ENCODE measurements at regions not wholly inside any gene's neighbourhood (a gene's known extent, or its start where the extent isn't known, plus 50 kb on each side); places are given as distances from the start of the nearest gene placed in this dataset.
"Not testable (repeated sequence)": the region's sequence is repeated elsewhere in the genome, so short reads cannot be mapped to it uniquely, and the experiment has no call there.

DNA sequence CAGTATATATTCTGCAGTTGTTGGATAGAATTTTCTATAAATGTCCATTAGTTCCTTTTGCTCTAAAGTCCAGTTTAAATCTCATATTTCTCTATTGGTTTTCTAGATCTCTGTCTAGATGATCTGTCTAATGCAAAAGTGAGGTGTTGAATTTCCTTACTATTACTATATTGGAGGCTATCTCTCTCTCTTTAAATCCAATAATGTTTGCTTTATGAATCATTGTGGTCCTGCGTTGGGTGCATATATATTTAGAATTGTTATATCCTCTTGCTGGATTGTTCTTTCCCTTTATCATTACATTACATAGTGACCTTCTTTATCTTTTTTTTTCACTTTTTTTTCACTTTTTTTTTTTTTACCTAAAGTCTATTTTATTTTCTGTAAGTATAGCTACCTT lies 208.5 kb upstream of the ASCC3 start:
- Histone ChIP-seq H3K27me3 (no peaks in the 10 kb centered on the region), H3K36me3 (no peaks in the 10 kb centered on the region), H3K4me1 (no peaks in the 10 kb centered on the region), H3K9me3 (peaks cover 0 to 24% (median 8%) of the 10 kb centered on the region in 12 donors), H3K27ac (no peak overlapping the region), H3K4me3 (no peak overlapping the region)
- ATAC-seq: no peak
- DNase-seq: no peak
- intact Hi-C loops (cut with DNase I): no loop called here
- TF ChIP-seq, protein P1, sequence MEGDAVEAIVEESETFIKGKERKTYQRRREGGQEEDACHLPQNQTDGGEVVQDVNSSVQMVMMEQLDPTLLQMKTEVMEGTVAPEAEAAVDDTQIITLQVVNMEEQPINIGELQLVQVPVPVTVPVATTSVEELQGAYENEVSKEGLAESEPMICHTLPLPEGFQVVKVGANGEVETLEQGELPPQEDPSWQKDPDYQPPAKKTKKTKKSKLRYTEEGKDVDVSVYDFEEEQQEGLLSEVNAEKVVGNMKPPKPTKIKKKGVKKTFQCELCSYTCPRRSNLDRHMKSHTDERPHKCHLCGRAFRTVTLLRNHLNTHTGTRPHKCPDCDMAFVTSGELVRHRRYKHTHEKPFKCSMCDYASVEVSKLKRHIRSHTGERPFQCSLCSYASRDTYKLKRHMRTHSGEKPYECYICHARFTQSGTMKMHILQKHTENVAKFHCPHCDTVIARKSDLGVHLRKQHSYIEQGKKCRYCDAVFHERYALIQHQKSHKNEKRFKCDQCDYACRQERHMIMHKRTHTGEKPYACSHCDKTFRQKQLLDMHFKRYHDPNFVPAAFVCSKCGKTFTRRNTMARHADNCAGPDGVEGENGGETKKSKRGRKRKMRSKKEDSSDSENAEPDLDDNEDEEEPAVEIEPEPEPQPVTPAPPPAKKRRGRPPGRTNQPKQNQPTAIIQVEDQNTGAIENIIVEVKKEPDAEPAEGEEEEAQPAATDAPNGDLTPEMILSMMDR (IDR thresholded peaks at IDR 0.05): no peak
- no peak for TF ChIP-seq POLR2A (IDR thresholded peaks at IDR 0.05)
- 73 to 84% (median 77%) methylated on average over 1 of the region's 1 CpG for WGBS, 4 donors

DNA sequence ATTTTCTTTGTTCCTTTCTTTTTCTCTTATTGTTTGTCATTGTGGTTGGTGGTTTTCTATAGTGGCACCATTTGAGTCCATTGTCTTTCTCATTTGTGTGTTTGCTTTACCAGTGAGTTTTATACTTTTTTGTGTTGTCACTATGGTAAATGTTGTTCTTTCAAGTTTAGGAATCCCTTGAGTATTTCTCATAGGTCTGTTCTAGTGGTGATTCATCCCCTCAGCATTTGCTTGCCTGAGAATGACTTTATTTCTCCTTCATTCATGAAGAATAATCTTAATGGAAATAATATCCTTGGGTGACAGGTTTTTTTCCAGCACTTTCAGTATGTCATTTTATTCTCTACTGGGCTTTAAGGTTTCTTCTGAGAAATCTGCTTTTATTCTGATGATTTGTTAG lies 209.2 kb upstream of the ASCC3 start:
- Histone ChIP-seq H3K9me3 (peaks cover 0 to 24% (median 8%) of the 10 kb centered on the region in 12 donors), H3K36me3 (no peaks in the 10 kb centered on the region), H3K4me1 (no peaks in the 10 kb centered on the region), H3K27me3 (no peaks in the 10 kb centered on the region), H3K4me3 (no peak overlapping the region), H3K27ac (no peak overlapping the region)
- DNase-seq (no peak), ATAC-seq (no peak)
- intact Hi-C loops (cut with DNase I): no loop called here
- TF ChIP-seq POLR2A (IDR thresholded peaks at IDR 0.05): no peak
- TF ChIP-seq, protein P1 (IDR thresholded peaks at IDR 0.05): no peak

DNA sequence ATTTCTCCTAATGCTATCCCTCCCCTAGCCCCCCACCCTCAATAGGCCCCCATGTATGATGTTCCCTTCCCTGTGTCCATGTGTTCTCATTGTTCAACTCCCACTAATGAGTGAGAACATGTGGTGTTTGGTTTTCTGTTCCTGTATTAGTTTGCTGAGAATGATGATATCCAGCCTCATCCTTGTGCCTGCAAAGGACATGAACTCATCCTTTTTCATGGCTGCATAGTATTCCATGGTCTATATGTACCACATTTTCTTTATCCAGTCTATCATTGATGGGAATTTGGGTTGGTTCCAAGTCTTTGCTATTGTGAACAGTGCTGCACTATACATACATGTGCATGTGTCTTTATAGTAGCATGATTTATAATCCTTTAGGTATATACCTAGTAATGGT lies 217.5 kb upstream of the ASCC3 start:
- H3K36me3 ChIP-seq; DNase-seq; ATAC-seq; H3K4me1 ChIP-seq; H3K4me3 ChIP-seq; H3K27ac ChIP-seq; H3K27me3 ChIP-seq; intact Hi-C loops (cut with DNase I): not testable (repeated sequence)
- H3K9me3 ChIP-seq: peaks cover 0 to 18% (median 0%) of the 10 kb centered on the region in 12 donors

DNA sequence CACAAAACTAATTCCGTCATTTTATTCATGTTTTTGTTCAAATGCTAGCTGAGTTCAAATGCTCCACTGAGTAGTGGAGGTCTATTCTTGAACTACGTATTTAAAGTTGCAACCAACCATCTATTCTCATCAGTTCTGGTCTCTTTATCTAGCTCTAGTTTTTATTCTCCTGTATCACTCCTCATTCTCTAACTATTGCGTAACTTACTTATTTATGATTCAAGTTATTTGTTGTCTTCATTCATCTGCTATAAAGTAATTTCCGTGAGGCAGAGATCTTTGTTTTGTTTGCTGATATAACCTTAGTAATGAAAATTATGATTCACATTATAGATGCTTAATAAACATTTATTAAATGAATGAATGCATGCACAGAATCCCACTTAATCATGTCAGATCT lies 221.6 kb upstream of the ASCC3 start:
- ATAC-seq (no peak), DNase-seq (no peak)
- no peaks in the 10 kb centered on the region for H3K4me1 ChIP-seq
- peaks cover 0 to 18% (median 0%) of the 10 kb centered on the region in 12 donors for H3K9me3 ChIP-seq
- no peak overlapping the region for H3K27ac ChIP-seq
- intact Hi-C loops (cut with DNase I): no loop called here
- no peak overlapping the region for H3K4me3 ChIP-seq
- TF ChIP-seq POLR2A (IDR thresholded peaks at IDR 0.05): no peak
- TF ChIP-seq, protein P1 (IDR thresholded peaks at IDR 0.05): no peak
- no peaks in the 10 kb centered on the region for H3K27me3 ChIP-seq
- H3K36me3 ChIP-seq: no peaks in the 10 kb centered on the region
- WGBS, 4 donors: 64 to 67% (median 66%) methylated on average over 4 of the region's 4 CpGs

DNA sequence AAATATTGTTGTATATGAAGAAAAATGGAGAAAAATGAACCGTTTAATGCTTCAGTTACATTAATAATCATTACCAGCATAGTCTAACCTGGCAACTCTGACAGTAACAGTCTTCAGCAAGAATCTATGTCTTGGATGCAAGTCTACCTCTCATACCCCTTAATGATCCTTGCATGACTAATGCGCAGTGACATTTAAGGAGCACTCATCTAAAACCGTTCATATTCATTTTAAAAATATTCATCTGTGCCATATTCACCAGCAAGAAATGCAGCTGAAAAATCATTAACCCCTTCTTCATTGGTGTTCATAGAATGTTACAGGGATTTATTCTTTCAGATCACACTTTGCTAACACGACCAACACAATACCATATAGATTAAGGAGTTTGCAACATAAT lies 227.2 kb upstream of the ASCC3 start:
- intact Hi-C loops (cut with DNase I): no loop called here

More for the DNA sequence above, 227.2 kb upstream of the ASCC3 start:
- ATAC-seq (no peak), DNase-seq (no peak)
- Histone ChIP-seq H3K27ac (no peak overlapping the region), H3K4me1 (no peaks in the 10 kb centered on the region), H3K36me3 (no peaks in the 10 kb centered on the region), H3K9me3 (no peaks in the 10 kb centered on the region), H3K4me3 (no peak overlapping the region), H3K27me3 (no peaks in the 10 kb centered on the region)
- TF ChIP-seq, protein P1 (IDR thresholded peaks at IDR 0.05): no peak
- TF ChIP-seq POLR2A (IDR thresholded peaks at IDR 0.05): no peak
- 71 to 79% (median 78%) methylated on average over 4 of the region's 4 CpGs for WGBS, 4 donors

Measured in heart left ventricle (tissue), 16 donors.